SK-N-SH treated with all-trans-retinoic acid at 6 μM for 48 hours (cell line): ENCODE measurements at regions not wholly inside any gene's neighbourhood (a gene's known extent, or its start where the extent isn't known, plus 50 kb on each side); places are given as distances from the start of the nearest gene placed in this dataset.

Experiments
- ARNTL ChIP-seq: fragments of 450-650 bp; formaldehyde crosslinking; IDR thresholded peaks from 2 replicates; pipeline ENCODE4 v1.5.0; 2020; ENCODE audit warnings: low read depth, mild to moderate bottlenecking, moderate library complexity, borderline replicate concordance
- CSDC2 ChIP-seq: fragments of 250-450 bp; sonication (Bioruptor Pico); IDR thresholded peaks from 2 replicates; pipeline ENCODE4 v1.5.0; 2020; ENCODE audit warnings: mild to moderate bottlenecking, moderate library complexity
- ISL1 ChIP-seq: fragments of 250-450 bp; sonication (Bioruptor Pico); IDR thresholded peaks from 2 replicates; pipeline ENCODE4 v2.1.2; 2022; ENCODE audit warnings: mild to moderate bottlenecking, moderate library complexity
- PATZ1 ChIP-seq: fragments of 250-450 bp; sonication (Bioruptor Pico); IDR thresholded peaks from 2 replicates; pipeline ENCODE4 v1.8.0; 2020; ENCODE audit warnings: mild to moderate bottlenecking, moderate library complexity, borderline replicate concordance
- POU6F1 ChIP-seq: fragments of 250-450 bp; sonication (Bioruptor Pico); IDR thresholded peaks from 2 replicates; pipeline ENCODE4 v1.8.0; 2021; ENCODE audit warnings: low read depth, mild to moderate bottlenecking, moderate library complexity, borderline replicate concordance
- RARB ChIP-seq: fragments of 250-450 bp; sonication (Bioruptor Pico); IDR thresholded peaks from 2 replicates; pipeline ENCODE4 v1.8.0; 2021; ENCODE audit warnings: mild to moderate bottlenecking, moderate library complexity
- ZFP3 ChIP-seq: fragments of 250-450 bp; sonication (Bioruptor Pico); IDR thresholded peaks from 2 replicates; pipeline ENCODE4 v1.5.0; 2020; ENCODE audit warnings: mild to moderate bottlenecking, moderate library complexity
- ZFP30 ChIP-seq: fragments of 450-650 bp; formaldehyde crosslinking; IDR thresholded peaks from 2 replicates; pipeline ENCODE4 v1.5.0; 2022; ENCODE audit warnings: mild to moderate bottlenecking, moderate library complexity
- ZNF70 ChIP-seq: fragments of 450-650 bp; formaldehyde crosslinking; IDR thresholded peaks from 2 replicates; pipeline ENCODE4 v1.5.0; 2020; ENCODE audit warnings: mild to moderate bottlenecking, moderate library complexity

DNA sequence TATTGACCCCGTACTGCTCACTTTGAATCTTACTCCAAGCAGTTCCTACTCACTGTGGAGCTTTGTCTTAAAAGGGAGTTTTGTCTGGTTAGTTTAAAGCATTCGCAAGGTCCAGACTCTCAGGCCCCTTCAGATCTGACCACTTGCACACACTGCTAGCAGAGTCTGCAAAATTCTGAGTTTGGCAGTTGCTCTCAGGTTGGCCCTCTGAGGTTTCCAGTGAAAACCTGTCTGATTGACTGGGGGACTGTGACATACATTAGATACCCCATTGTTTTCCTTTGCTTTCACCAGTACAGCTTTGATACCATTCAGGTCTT lies 149.2 kb downstream of the XPNPEP1 start:
- no peak for TF ChIP-seq PATZ1 (CRISPR knock-in tag)
- no peak for TF ChIP-seq ZFP3
- no peak for TF ChIP-seq RARB (CRISPR knock-in tag)
- no peak for TF ChIP-seq POU6F1 (CRISPR knock-in tag)
- TF ChIP-seq CSDC2, result no peak
- no peak for TF ChIP-seq ZFP30
- TF ChIP-seq ZNF70, result no peak
- no peak for TF ChIP-seq ARNTL (CRISPR knock-in tag)
- no peak for TF ChIP-seq ISL1 (CRISPR knock-in tag)
